GM18861 (cell line): ENCODE measurements at regions not wholly inside any gene's neighbourhood (a gene's known extent, or its start where the extent isn't known, plus 50 kb on each side); places are given as distances from the start of the nearest gene placed in this dataset.
"Not testable (repeated sequence)": the region's sequence is repeated elsewhere in the genome, so short reads cannot be mapped to it uniquely, and the experiment has no call there.

Source experiments
- ATAC-seq: cut with Tn5 transposase; IDR thresholded peaks from one replicate; pipeline ENCODE4 v1.9.1; 2021; ENCODE audit not compliant: unreplicated experiment

DNA sequence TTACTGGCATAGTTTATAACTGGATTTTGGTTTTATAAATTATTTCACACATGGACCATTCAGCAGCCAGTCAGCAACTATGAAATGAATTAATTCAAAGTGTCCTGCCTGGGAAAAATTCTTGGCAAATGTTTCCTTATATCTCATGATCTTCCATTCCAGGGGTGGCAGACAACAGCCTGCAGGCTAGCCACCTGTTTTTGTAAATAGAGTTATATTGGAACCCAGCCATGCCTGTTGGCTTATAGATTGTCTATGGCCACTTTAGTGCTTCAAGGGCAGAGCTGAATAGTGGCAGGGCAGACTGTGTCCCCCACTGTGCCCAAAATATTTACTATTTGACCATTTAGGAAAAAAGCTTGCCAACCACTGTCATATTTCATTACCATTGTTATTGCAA is 613.7 kb downstream of the TMEM114 start:
- no peak for ATAC-seq

GRCh38 chr16:7976125-7976524 is 614.2 kb downstream of the TMEM114 start:
- ATAC-seq = no peak

GRCh38 chr16:7967996-7968509 is 622.3 kb downstream of the TMEM114 start:
- ATAC-seq = no peak

- no peak for ATAC-seq
Observed at GRCh38 chr16:7964744-7965143, 625.6 kb downstream of the TMEM114 start.

DNA sequence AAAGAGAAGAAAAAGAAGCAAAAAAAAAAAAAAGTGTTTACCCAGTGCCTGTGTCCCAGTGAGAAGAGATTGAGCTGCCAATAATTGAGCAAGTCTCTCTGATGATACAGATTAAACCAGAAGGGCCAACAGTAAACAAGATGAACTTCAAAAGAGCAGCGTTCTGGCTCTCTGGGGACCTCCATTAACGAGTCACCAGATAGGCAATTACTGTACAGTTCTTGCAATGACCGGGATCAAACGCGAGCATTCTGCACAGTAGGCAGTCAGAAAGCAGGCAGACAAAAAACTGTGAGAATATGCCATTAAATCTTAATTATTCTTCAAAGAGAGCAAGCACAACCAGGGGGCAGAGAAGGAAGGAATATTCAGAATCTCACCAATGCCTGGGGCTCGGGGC is 626.1 kb downstream of the TMEM114 start:
- no peak for ATAC-seq

GRCh38 chr16:7962091-7962879 is 628.0 kb downstream of the TMEM114 start:
- no peak for ATAC-seq

DNA sequence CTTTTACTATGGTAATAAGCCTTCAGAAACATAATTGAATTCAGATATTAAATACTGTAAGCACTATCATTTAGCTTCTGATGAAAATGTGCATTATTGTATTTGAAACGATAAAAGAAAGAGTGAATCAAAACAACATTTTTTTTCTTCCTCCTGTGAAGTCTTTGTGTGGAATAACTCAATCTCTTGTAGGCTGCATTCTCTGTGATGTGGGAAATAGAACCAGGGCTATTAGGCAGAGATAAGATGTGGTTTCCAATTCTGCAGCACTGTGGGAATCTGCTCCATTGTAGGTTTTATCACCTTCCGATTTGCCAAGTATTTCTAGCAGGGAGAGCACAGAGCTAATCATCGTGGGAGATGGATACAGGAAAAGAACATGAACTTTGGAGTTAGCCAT is 624.5 kb downstream of the RBFOX1 start:
- ATAC-seq = no peak

DNA sequence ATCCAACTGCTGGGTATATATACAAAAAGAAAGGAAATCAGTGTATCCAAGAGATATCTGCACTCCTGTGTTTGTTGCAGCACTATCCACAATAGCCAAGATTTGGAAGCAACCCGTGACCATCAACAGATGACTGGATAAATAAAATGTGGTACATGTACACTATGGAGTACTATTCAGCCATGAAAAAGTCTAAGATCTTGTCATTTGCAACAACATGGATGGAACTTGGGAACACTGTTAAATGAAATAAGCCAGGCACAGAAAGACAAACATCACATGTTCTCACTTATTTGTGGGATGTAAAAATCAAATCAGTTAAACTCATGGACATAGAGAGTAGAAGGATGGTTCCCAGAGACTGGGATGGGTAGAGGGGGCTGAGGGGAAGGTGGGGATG is 620.7 kb downstream of the RBFOX1 start:
- ATAC-seq = no peak

DNA sequence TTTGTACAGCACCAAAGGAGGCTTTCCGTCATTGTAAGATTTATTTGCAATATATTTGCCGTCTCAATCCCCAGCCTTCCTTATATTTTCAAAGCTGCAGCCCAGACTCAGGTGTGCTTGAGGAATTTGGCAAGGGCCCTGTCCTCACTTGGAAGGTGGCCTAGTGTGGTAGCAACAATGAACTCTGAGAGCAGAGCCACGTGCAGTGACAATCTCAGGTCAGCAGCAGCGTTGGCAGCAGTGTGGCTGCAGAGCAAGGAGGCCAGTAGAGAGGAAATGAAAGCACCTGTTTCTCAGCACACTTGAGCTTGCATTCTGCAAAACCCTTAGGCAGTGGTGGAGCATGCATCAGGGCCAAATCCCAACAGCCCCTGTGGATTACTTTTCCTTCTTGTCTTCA is 613.5 kb downstream of the RBFOX1 start:
- no peak for ATAC-seq

- no peak for ATAC-seq
Observed at GRCh38 chr16:7938175-7938574, 605.5 kb downstream of the RBFOX1 start.

- no peak for ATAC-seq
Observed at GRCh38 chr16:7921345-7921744, 588.7 kb downstream of the RBFOX1 start.

DNA sequence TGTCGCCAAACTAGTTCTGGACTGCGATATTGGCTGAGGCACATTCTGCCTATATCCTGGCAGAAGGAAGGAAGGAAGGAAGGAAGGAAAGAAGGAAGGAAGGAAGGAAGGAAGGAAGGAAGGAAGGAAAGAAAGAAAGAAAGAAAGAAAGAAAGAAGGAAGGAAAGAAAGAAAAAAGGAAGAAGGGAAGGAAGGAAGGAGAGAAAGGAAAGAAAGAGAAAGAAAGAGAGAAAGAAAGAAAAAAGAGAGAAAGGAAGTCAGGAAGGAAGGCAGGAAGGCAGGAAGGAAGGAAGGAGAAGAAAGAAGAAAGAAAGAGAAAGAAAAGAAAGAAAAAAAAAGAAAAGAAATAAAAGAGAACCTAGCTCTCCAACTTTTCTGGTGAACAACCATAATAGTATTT is 587.1 kb downstream of the RBFOX1 start:
- no peak for ATAC-seq

- no peak for ATAC-seq
Observed at GRCh38 chr16:7914748-7915147, 582.1 kb downstream of the RBFOX1 start.

GRCh38 chr16:7912132-7912531 is 579.5 kb downstream of the RBFOX1 start:
- no peak for ATAC-seq

GRCh38 chr16:7910116-7910515 is 577.5 kb downstream of the RBFOX1 start:
- ATAC-seq = no peak

GRCh38 chr16:7888411-7888810 is 555.8 kb downstream of the RBFOX1 start:
- no peak for ATAC-seq

DNA sequence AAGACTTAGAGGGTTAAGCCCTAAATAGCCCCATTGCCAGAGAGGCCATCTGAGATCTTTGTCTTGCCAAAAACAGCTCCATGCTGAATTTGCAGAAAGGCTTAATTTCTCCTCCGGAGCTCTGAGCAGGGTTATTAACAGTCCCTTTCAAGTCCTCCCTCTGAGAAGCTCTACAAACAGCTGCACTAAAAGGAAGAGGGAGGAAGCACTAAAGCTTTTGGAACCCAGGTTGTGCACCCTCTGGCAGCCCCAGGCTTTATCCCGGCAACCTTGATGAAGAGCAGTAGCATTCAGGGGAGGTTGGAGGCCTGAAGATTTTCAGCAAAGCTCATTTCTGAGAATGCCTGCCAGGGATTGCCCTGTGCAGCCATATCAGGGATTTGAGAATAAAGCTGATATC is 554.7 kb downstream of the RBFOX1 start:
- no peak for ATAC-seq

- no peak for ATAC-seq
Observed at GRCh38 chr16:7871979-7872378, 539.3 kb downstream of the RBFOX1 start.

- no peak for ATAC-seq
Observed at GRCh38 chr16:7871371-7871770, 538.7 kb downstream of the RBFOX1 start.

DNA sequence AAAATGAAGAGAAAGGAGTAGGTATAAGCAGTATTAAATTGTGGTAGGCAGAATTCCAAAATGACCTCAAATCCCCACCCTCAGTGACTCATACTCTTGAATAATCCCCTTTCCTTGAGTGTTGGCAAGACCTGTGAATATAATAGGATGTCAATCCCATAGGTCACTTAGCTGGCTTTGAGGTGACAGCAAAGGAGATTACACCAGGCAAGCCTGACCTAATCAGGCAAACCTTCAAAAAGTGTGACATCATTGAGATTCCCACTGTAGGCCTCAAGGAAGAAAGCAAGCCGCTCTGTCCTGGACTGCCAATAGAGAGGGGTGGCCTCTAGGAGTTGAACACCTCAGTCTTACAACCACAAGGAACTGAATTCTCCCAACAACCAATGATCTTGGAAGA is 535.2 kb downstream of the RBFOX1 start:
- ATAC-seq = no peak

GRCh38 chr16:7866144-7866543 is 533.5 kb downstream of the RBFOX1 start:
- no peak for ATAC-seq

DNA sequence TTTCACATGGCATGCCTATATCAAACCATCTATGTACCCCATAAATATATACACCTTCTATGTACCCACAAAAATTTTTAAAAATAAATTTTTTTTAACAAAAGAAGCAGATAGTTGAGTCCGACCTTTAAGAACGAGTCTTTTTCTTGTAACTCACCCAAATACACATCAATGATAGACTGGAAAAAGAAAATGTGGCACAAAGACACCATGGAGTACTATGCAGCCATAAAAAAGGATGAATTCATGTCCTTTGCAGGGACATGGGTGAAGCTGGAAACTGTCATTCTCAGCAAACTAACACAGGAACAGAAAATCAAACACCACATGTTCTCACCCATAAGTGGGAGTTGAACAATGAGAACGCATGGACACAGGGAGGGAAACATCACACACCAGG is 532.7 kb downstream of the RBFOX1 start:
- not testable (repeated sequence) for ATAC-seq
